NCI-H748 (cell line): ENCODE measurements at regions not wholly inside any gene's neighbourhood (a gene's known extent, or its start where the extent isn't known, plus 50 kb on each side); places are given as distances from the start of the nearest gene placed in this dataset.
A peak's percentile ranks its signal among the peaks of the same experiment; 100 is the strongest.
"Not testable (repeated sequence)": the region's sequence is repeated elsewhere in the genome, so short reads cannot be mapped to it uniquely, and the experiment has no call there.

Experiments used
- DNase-seq: peaks from one replicate; lab custom pipeline; 2025; ENCODE audit not compliant: unreplicated experiment; lab: John Stamatoyannopoulos, UW

- DNase-seq = no peak
Measured at GRCh38 chr9:89926691-89927220, 321.9 kb downstream of the GADD45G start.

GRCh38 chr9:89928106-89928505, 323.3 kb downstream of the GADD45G start:
- DNase-seq = no peak

- DNase-seq = no peak
Measured at GRCh38 chr9:89928521-89929275, 323.9 kb downstream of the GADD45G start.

GRCh38 chr9:89929315-89929672, 324.5 kb downstream of the GADD45G start:
- no peak for DNase-seq

- peak; percentile 69 for DNase-seq
Measured at GRCh38 chr9:89929673-89930480, 325.1 kb downstream of the GADD45G start.

GRCh38 chr9:89933578-89933977, 328.8 kb downstream of the GADD45G start:
- DNase-seq = no peak

- DNase-seq = no peak
Measured at GRCh38 chr9:89935115-89935514, 330.3 kb downstream of the GADD45G start.

- no peak for DNase-seq
Measured at GRCh38 chr9:89935801-89936200, 331.0 kb downstream of the GADD45G start.

- DNase-seq = no peak
Measured at GRCh38 chr9:89937051-89937450, 332.2 kb downstream of the GADD45G start.

- DNase-seq = no peak
Measured at GRCh38 chr9:89939181-89939580, 334.4 kb downstream of the GADD45G start.

GRCh38 chr9:89939626-89940292, 334.9 kb downstream of the GADD45G start:
- no peak for DNase-seq

- DNase-seq = no peak
Measured at GRCh38 chr9:89940625-89941024, 335.8 kb downstream of the GADD45G start.

- DNase-seq = peak; percentile 15
Measured at GRCh38 chr9:89941875-89942274, 337.1 kb downstream of the GADD45G start.

- DNase-seq = no peak
Measured at GRCh38 chr9:89942643-89943042, 337.8 kb downstream of the GADD45G start.

- DNase-seq = no peak
Measured at GRCh38 chr9:89943309-89943708, 338.5 kb downstream of the GADD45G start.

GRCh38 chr9:89943728-89944127, 338.9 kb downstream of the GADD45G start:
- no peak for DNase-seq

- no peak for DNase-seq
Measured at GRCh38 chr9:89945133-89945532, 340.3 kb downstream of the GADD45G start.

- no peak for DNase-seq
Measured at GRCh38 chr9:89946741-89947140, 341.9 kb downstream of the GADD45G start.

- DNase-seq = no peak
Measured at GRCh38 chr9:89949111-89949510, 344.3 kb downstream of the GADD45G start.

GRCh38 chr9:89951675-89952074, 346.9 kb downstream of the GADD45G start:
- DNase-seq = no peak

GRCh38 chr9:89952401-89952800, 347.6 kb downstream of the GADD45G start:
- DNase-seq = no peak

- DNase-seq = not testable (repeated sequence)
Measured at GRCh38 chr9:89953263-89953662, 348.5 kb downstream of the GADD45G start.
